DMS 273 treated with DMSO at 0.1 percent for 48 hours (cell line): ENCODE measurements at regions not wholly inside any gene's neighbourhood (a gene's known extent, or its start where the extent isn't known, plus 50 kb on each side); places are given as distances from the start of the nearest gene placed in this dataset.

ENCODE experiments used
- DNase-seq: peaks from one replicate; lab custom pipeline; 2025; lab: John Stamatoyannopoulos, UW

GRCh38 chr12:115574826-115575225 is 702.7 kb downstream of the MED13L start:
- no peak for DNase-seq

- no peak for DNase-seq
Observed at GRCh38 chr12:115572440-115572839, 705.1 kb downstream of the MED13L start.

- DNase-seq: no peak
Observed at GRCh38 chr12:115571446-115571845, 706.0 kb downstream of the MED13L start.

- DNase-seq: no peak
Observed at GRCh38 chr12:115571027-115571426, 706.5 kb downstream of the MED13L start.

GRCh38 chr12:115570069-115570777 is 707.3 kb downstream of the MED13L start:
- DNase-seq: no peak

- DNase-seq: no peak
Observed at GRCh38 chr12:115569345-115570068, 708.0 kb downstream of the MED13L start.

GRCh38 chr12:115558281-115558680 is 719.2 kb downstream of the MED13L start:
- no peak for DNase-seq

GRCh38 chr12:115553622-115554021 is 723.9 kb downstream of the MED13L start:
- no peak for DNase-seq

GRCh38 chr12:115543269-115543668 is 734.2 kb downstream of the MED13L start:
- DNase-seq: no peak

GRCh38 chr12:115542656-115543055 is 734.8 kb downstream of the MED13L start:
- DNase-seq: no peak

GRCh38 chr12:115541891-115542421 is 735.5 kb downstream of the MED13L start:
- DNase-seq: no peak

- DNase-seq: no peak
Observed at GRCh38 chr12:115528466-115528865, 749.0 kb downstream of the MED13L start.

- DNase-seq: no peak
Observed at GRCh38 chr12:115521771-115522409, 755.6 kb downstream of the MED13L start.

- DNase-seq: no peak
Observed at GRCh38 chr12:115519887-115520286, 757.6 kb downstream of the MED13L start.

GRCh38 chr12:115519359-115519758 is 758.1 kb downstream of the MED13L start:
- DNase-seq: no peak

- DNase-seq: no peak
Observed at GRCh38 chr12:115517913-115518312, 759.6 kb downstream of the MED13L start.

- no peak for DNase-seq
Observed at GRCh38 chr12:115511986-115512711, 765.3 kb downstream of the MED13L start.

GRCh38 chr12:115511305-115511704 is 766.2 kb downstream of the MED13L start:
- no peak for DNase-seq

- DNase-seq: no peak
Observed at GRCh38 chr12:115508990-115509389, 768.5 kb downstream of the MED13L start.

- no peak for DNase-seq
Observed at GRCh38 chr12:115507951-115508722, 769.4 kb downstream of the MED13L start.

- no peak for DNase-seq
Observed at GRCh38 chr12:115507560-115507889, 770.0 kb downstream of the MED13L start.
